H1 (cell line): ENCODE measurements at regions not wholly inside any gene's neighbourhood (a gene's known extent, or its start where the extent isn't known, plus 50 kb on each side); places are given as distances from the start of the nearest gene placed in this dataset.

Experiments used
- CTCF ChIP-seq, 3 experiments: IDR thresholded peaks; 1 replicate in 2 of 3; 2 replicates in 1 of 3; pipeline versions ENCODE4 v1.5.1 to v1.6.1; 2011; ENCODE audit warnings: low read length in 3 of 3, mild to moderate bottlenecking in 3 of 3, inconsistent platforms in 2 of 3, low read depth in 1 of 3, moderate library complexity in 1 of 3; ENCODE audit not compliant: insufficient read depth in 1 of 3; ENCODE audit errors: control extremely low read depth in 1 of 3
- E2F6 ChIP-seq: IDR thresholded peaks from 2 replicates; pipeline ENCODE4 v1.6.1; 2012; ENCODE audit warnings: inconsistent platforms
- EP300 ChIP-seq, 2 experiments: IDR thresholded peaks; 1 replicate in 1 of 2; 2 replicates in 1 of 2; pipeline ENCODE4 v1.6.1; 2011 to 2012; ENCODE audit warnings: low read depth in 2 of 2, low read length in 2 of 2, mild to moderate bottlenecking in 2 of 2, borderline replicate concordance in 1 of 2, inconsistent platforms in 1 of 2, moderate library complexity in 1 of 2
- EZH2 ChIP-seq: fragments of 200-600 bp; sonication (generic); IDR thresholded peaks from 2 replicates; pipeline ENCODE4 v1.7.1; 2012; ENCODE audit warnings: low read depth, mild to moderate bottlenecking, moderate library complexity, low read length, inconsistent platforms; ENCODE audit not compliant: severe bottlenecking
- GTF2F1 ChIP-seq: IDR thresholded peaks from 2 replicates; pipeline ENCODE4 v1.6.1; 2012; ENCODE audit warnings: low read depth, low read length, improper control_type of control experiment, borderline replicate concordance
- HDAC2 ChIP-seq, 2 experiments: fragments of 300-600 bp in 1 of 2; sonication (generic) in 1 of 2; IDR thresholded peaks; 2 replicates each; pipeline ENCODE4 v1.6.1; 2011 to 2012; ENCODE audit warnings: low read depth in 2 of 2, low read length in 2 of 2, mild to moderate bottlenecking in 2 of 2, moderate library complexity in 2 of 2, borderline replicate concordance in 1 of 2, inconsistent platforms in 1 of 2
- JUN ChIP-seq: IDR thresholded peaks from 2 replicates; pipeline ENCODE4 v1.6.1; 2011; ENCODE audit warnings: low read depth, mild to moderate bottlenecking, improper control_type of control experiment, low read length
- KDM5A ChIP-seq: fragments of 200-600 bp; IDR thresholded peaks from 2 replicates; pipeline ENCODE4 v1.7.1; 2012; ENCODE audit warnings: mild to moderate bottlenecking, low read length, inconsistent platforms, mixed read lengths
- POLR2AphosphoS5 ChIP-seq: IDR thresholded peaks from 2 replicates; pipeline ENCODE4 v1.6.1; 2011; ENCODE audit warnings: low read depth, low read length
- RFX5 ChIP-seq: IDR thresholded peaks from 2 replicates; pipeline ENCODE4 v1.6.1; 2011; ENCODE audit warnings: low read depth, low read length, improper control_type of control experiment, borderline replicate concordance
- TAF1 ChIP-seq: IDR thresholded peaks from 2 replicates; pipeline ENCODE4 v1.6.1; 2011; ENCODE audit warnings: mild to moderate bottlenecking, low read depth, low read length
- ZNF274 ChIP-seq: IDR thresholded peaks from 2 replicates; pipeline ENCODE4 v1.7.0; 2012; ENCODE audit warnings: low read length, borderline replicate concordance; ENCODE audit errors: extremely low read depth
- TF ChIP-seq, protein P1 (sequence below): IDR thresholded peaks from 2 replicates; pipeline ENCODE4 v1.6.1; 2012; ENCODE audit warnings: inconsistent platforms

DNA sequence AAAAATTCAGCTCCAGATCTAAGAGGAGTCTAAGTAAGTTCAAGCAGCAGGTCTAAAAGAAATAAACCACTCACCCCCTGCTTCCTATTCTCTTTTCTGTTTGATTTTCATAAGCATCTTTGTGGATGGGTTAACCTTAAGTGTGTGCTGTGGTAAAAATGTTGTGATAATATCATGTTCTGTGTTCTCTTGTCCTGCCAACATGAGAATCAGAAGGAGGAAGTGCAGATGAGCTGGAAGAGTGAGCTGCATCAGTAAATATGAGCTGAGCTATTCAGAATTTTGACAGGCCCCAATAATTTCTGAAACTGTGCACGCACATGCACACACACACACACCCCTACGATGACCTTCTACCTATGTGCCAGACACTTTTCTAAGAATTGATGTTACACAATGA lies 186.5 kb upstream of the ANKRD55 start:
- TF ChIP-seq CTCF (IDR thresholded peaks at IDR 0.05; ENCODE audit: control extremely low read depth in 1 of 3, insufficient read depth in 1 of 3, low read depth in 1 of 3, low read length in 3 of 3), result no peak
- TF ChIP-seq JUN, result no peak
- TF ChIP-seq TAF1, result no peak
- no peak for TF ChIP-seq ZNF274
- TF ChIP-seq EP300 (IDR thresholded peaks at IDR 0.05; ENCODE audit: borderline replicate concordance in 1 of 2, low read depth in 2 of 2, low read length in 2 of 2), result no peak
- TF ChIP-seq RFX5, result no peak
- TF ChIP-seq, protein P1, sequence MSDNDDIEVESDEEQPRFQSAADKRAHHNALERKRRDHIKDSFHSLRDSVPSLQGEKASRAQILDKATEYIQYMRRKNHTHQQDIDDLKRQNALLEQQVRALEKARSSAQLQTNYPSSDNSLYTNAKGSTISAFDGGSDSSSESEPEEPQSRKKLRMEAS, result no peak
- TF ChIP-seq EZH2, result no peak
- TF ChIP-seq POLR2AphosphoS5, result no peak
- TF ChIP-seq KDM5A, result no peak
- TF ChIP-seq HDAC2 (IDR thresholded peaks at IDR 0.05; ENCODE audit: borderline replicate concordance in 1 of 2, low read depth in 2 of 2, low read length in 2 of 2), result no peak
- TF ChIP-seq GTF2F1, result no peak
- TF ChIP-seq E2F6, result no peak
